HEK293T (cell line): ENCODE measurements at regions not wholly inside any gene's neighbourhood (a gene's known extent, or its start where the extent isn't known, plus 50 kb on each side); places are given as distances from the start of the nearest gene placed in this dataset.

Experiments used
- ARNT ChIP-seq: fragments of 450-650 bp; IDR thresholded peaks from 2 replicates; pipeline ENCODE4 v1.6.1; 2017; ENCODE audit warnings: mild to moderate bottlenecking
- BHLHE40 ChIP-seq: fragments of 450-650 bp; IDR thresholded peaks from 2 replicates; pipeline ENCODE4 v1.6.1; 2016; ENCODE audit warnings: mild to moderate bottlenecking, moderate library complexity, borderline replicate concordance
- CTBP1 ChIP-seq: fragments of 450-650 bp; IDR thresholded peaks from 2 replicates; pipeline ENCODE4 v1.6.1; 2016; ENCODE audit warnings: borderline replicate concordance
- ELF4 ChIP-seq: fragments of 450-650 bp; IDR thresholded peaks from 2 replicates; pipeline ENCODE4 v1.6.1; 2017; ENCODE audit warnings: antibody characterized with exemption
- FOXK2 ChIP-seq: fragments of 450-650 bp; IDR thresholded peaks from 2 replicates; pipeline ENCODE4 v1.6.1; 2016; ENCODE audit warnings: mild to moderate bottlenecking
- FOXM1 ChIP-seq: fragments of 450-650 bp; IDR thresholded peaks from 2 replicates; pipeline ENCODE4 v1.6.1; 2017; ENCODE audit warnings: mild to moderate bottlenecking, borderline replicate concordance
- HDGF ChIP-seq: fragments of 450-650 bp; IDR thresholded peaks from 2 replicates; pipeline ENCODE4 v1.6.1; 2017; ENCODE audit warnings: antibody characterized with exemption, borderline replicate concordance
- LEF1 ChIP-seq: fragments of 450-650 bp; IDR thresholded peaks from 2 replicates; pipeline ENCODE4 v1.6.1; 2017; ENCODE audit warnings: mild to moderate bottlenecking, borderline replicate concordance
- PKNOX1 ChIP-seq: fragments of 450-650 bp; IDR thresholded peaks from 2 replicates; pipeline ENCODE4 v1.6.1; 2016
- SP1 ChIP-seq: fragments of 450-650 bp; IDR thresholded peaks from 2 replicates; pipeline ENCODE4 v1.6.1; 2017
- SUZ12 ChIP-seq: fragments of 450-650 bp; IDR thresholded peaks from 2 replicates; pipeline ENCODE4 v1.6.1; 2016; ENCODE audit warnings: mild to moderate bottlenecking
- TARDBP ChIP-seq: fragments of 450-650 bp; IDR thresholded peaks from 2 replicates; pipeline ENCODE4 v1.6.1; 2016
- ZNF384 ChIP-seq: fragments of 450-650 bp; IDR thresholded peaks from 2 replicates; pipeline ENCODE4 v1.6.1; 2016

GRCh38 chr10:29119374-29119773 lies 169.5 kb upstream of the LYZL1 start:
- TF ChIP-seq ARNT (no peak), SP1 (no peak), BHLHE40 (no peak), FOXK2 (no peak), ELF4 (no peak), PKNOX1 (no peak), TARDBP (no peak), LEF1 (no peak), FOXM1 (no peak), HDGF (no peak), CTBP1 (no peak), SUZ12 (no peak), ZNF384 (no peak)
